Liver (tissue), 3 donors: ENCODE measurements at regions not wholly inside any gene's neighbourhood (a gene's known extent, or its start where the extent isn't known, plus 50 kb on each side); places are given as distances from the start of the nearest gene placed in this dataset.

Experiments used
- FOXA1 ChIP-seq: IDR thresholded peaks from 2 replicates; pipeline ENCODE4 v1.6.1; 2016; ENCODE audit warnings: antibody characterized with exemption
- JUND ChIP-seq, 2 donors: IDR thresholded peaks; 2 replicates each; pipeline ENCODE4 v1.6.1; 2016; ENCODE audit warnings: antibody characterized with exemption in 2 of 2
- RXRA ChIP-seq, 2 donors: IDR thresholded peaks; 2 replicates each; pipeline ENCODE4 v1.6.1; 2017 to 2018; ENCODE audit warnings: antibody characterized with exemption in 2 of 2, mild to moderate bottlenecking in 1 of 2
- YY1 ChIP-seq: IDR thresholded peaks from 2 replicates; pipeline ENCODE4 v1.6.1; 2016; ENCODE audit warnings: antibody characterized with exemption, mild to moderate bottlenecking
- TF ChIP-seq, protein P1 (sequence below): fragments of 150-350 bp; IDR thresholded peaks from 2 replicates; pipeline ENCODE4 v1.5.1; 2017; ENCODE audit warnings: improper control_type of control experiment, low read depth, low read length; ENCODE audit not compliant: missing input control
- donor health status: healthy.
- donor health status: healthy.

DNA sequence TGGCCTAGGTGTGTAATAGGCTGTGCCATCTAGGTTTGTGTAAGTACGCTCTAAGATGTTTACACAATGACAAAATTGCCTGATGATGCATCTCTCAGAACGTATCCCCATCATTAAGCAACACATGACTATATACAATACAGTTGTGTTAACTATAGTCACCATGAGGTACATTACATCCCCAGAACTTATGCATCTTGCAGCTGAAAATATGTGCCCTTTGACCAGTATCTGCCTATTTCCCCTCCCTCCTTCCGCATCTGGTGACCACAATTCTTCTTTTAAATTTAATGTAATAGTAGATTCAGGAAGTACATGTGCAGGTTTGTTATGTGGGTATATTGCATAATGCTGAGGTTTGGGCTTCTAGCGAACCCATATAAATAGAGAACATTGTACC, 239.8 kb upstream of the IL1RAPL1 start:
- TF ChIP-seq RXRA (IDR thresholded peaks at IDR 0.05): no peak
- no peak for TF ChIP-seq YY1
- TF ChIP-seq FOXA1: no peak
- TF ChIP-seq, protein P1, sequence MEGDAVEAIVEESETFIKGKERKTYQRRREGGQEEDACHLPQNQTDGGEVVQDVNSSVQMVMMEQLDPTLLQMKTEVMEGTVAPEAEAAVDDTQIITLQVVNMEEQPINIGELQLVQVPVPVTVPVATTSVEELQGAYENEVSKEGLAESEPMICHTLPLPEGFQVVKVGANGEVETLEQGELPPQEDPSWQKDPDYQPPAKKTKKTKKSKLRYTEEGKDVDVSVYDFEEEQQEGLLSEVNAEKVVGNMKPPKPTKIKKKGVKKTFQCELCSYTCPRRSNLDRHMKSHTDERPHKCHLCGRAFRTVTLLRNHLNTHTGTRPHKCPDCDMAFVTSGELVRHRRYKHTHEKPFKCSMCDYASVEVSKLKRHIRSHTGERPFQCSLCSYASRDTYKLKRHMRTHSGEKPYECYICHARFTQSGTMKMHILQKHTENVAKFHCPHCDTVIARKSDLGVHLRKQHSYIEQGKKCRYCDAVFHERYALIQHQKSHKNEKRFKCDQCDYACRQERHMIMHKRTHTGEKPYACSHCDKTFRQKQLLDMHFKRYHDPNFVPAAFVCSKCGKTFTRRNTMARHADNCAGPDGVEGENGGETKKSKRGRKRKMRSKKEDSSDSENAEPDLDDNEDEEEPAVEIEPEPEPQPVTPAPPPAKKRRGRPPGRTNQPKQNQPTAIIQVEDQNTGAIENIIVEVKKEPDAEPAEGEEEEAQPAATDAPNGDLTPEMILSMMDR: no peak
- no peak for TF ChIP-seq JUND (IDR thresholded peaks at IDR 0.05)
